GM23248 (cell line): ENCODE measurements at regions not wholly inside any gene's neighbourhood (a gene's known extent, or its start where the extent isn't known, plus 50 kb on each side); places are given as distances from the start of the nearest gene placed in this dataset.
A peak's percentile ranks its signal among the peaks of the same experiment; 100 is the strongest.

Source experiments
- DNase-seq: peaks from one replicate; pipeline ENCODE4 v3.0.0-alpha.2; 2015
- H2AFZ ChIP-seq: fragments of 200-600 bp; sonication (generic); 2 replicates; pipeline ENCODE4 v1.6.1; 2016; ENCODE audit warnings: antibody characterized with exemption
- H3F3A ChIP-seq: fragments of 200-600 bp; sonication (generic); 2 replicates; pipeline ENCODE4 v1.6.1; 2016; ENCODE audit warnings: mild to moderate bottlenecking, antibody characterized with exemption, mixed run types; ENCODE audit not compliant: insufficient read depth
- H3K27ac ChIP-seq: fragments of 200-600 bp; sonication (generic); 2 replicates; pipeline ENCODE4 v1.5.1; 2016; ENCODE audit warnings: mild to moderate bottlenecking
- H3K27me3 ChIP-seq: fragments of 200-600 bp; sonication (generic); replicated peaks from 2 replicates; pipeline ENCODE4 v1.6.1; 2016; ENCODE audit warnings: mild to moderate bottlenecking; ENCODE audit not compliant: insufficient read depth
- H3K36me3 ChIP-seq: fragments of 200-600 bp; sonication (generic); 2 replicates; pipeline ENCODE4 v1.6.1; 2016; ENCODE audit warnings: low read depth, mild to moderate bottlenecking
- H3K4me1 ChIP-seq: fragments of 200-600 bp; sonication (generic); 2 replicates; pipeline ENCODE4 v1.6.1; 2016; ENCODE audit warnings: mild to moderate bottlenecking; ENCODE audit not compliant: insufficient read depth
- H3K4me2 ChIP-seq: fragments of 200-600 bp; sonication (generic); one replicate; pipeline ENCODE4 v1.6.1; 2016; ENCODE audit warnings: mild to moderate bottlenecking; ENCODE audit not compliant: unreplicated experiment
- H3K4me3 ChIP-seq: fragments of 200-600 bp; sonication (generic); 2 replicates; pipeline ENCODE4 v1.5.1; 2016; ENCODE audit warnings: mild to moderate bottlenecking
- H3K79me2 ChIP-seq: fragments of 200-600 bp; sonication (generic); 2 replicates; pipeline ENCODE4 v1.6.1; 2016; ENCODE audit warnings: mild to moderate bottlenecking; ENCODE audit not compliant: insufficient read depth
- H3K9ac ChIP-seq: fragments of 200-600 bp; sonication (generic); 2 replicates; pipeline ENCODE4 v1.6.1; 2016; ENCODE audit warnings: mild to moderate bottlenecking
- H3K9me2 ChIP-seq: fragments of 200-600 bp; sonication (generic); 2 replicates; pipeline ENCODE4 v1.6.1; 2016; ENCODE audit warnings: mixed run types, mild to moderate bottlenecking, moderate library complexity; ENCODE audit not compliant: insufficient read depth
- H3K9me3 ChIP-seq: fragments of 200-600 bp; sonication (generic); one replicate; pipeline ENCODE4 v1.6.1; 2017; ENCODE audit warnings: low read depth
- H4K20me1 ChIP-seq: fragments of 200-600 bp; sonication (generic); 2 replicates; pipeline ENCODE4 v1.6.0; 2016; ENCODE audit not compliant: insufficient read depth
- EZH2 ChIP-seq: fragments of 200-600 bp; sonication (generic); IDR thresholded peaks from 2 replicates; pipeline ENCODE4 v1.6.1; 2018; ENCODE audit warnings: antibody characterized with exemption, mild to moderate bottlenecking; ENCODE audit not compliant: insufficient read depth, poor library complexity, severe bottlenecking
- EZH2phosphoT487 ChIP-seq: fragments of 200-600 bp; sonication (generic); IDR thresholded peaks from 2 replicates; pipeline ENCODE4 v1.6.1; 2018; ENCODE audit warnings: antibody characterized with exemption, moderate library complexity, mild to moderate bottlenecking, low read depth; ENCODE audit not compliant: insufficient read depth
- whole genome bisulfite sequencing, 2 experiments: methylation state at CpG; one replicate each; pipeline ENCODE4 v1.1.6; 2015 to 2017; ENCODE audit warnings: low lambda C conversion rate in 2 of 2, low coverage in 1 of 2; ENCODE audit errors: missing lambda C conversion rate in 2 of 2; 5-methylcytosine and 5-hydroxymethylcytosine counted together
- in situ Hi-C: fragments of 300-500 bp; cut with MboI; formaldehyde crosslinking; loops from 2 replicates; pipeline ENCODE4 v1.15.0; 2020

DNA sequence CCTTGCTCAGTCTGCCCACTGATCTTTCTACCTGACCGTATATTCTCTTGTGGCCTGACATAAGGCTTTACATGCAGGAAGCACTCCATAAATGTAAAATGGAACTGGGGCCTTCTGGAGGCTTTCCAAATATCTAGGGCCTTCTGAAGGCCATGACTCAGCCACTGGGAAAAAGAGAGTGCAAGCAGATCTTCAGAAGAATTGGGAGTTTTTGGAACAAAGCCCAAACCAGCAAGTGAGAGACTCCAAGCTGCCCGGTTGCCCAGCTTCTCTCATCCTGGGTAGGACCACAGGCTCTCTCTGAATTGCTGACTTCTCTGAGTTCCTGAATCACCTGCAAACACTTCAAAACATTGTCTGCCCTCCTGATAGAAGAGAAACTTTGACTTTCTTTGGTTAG lies 107.9 kb upstream of the BMAL1 start:
- Histone ChIP-seq H3K27ac (no peak overlapping the region), H2AFZ (no peak overlapping the region), H3K9me3 (no peaks in the 10 kb centered on the region), H3K4me3 (no peak overlapping the region), H3K4me1 (0 out of 2 replicates have a peak, but pooled peaks cover 6% of the 10 kb centered on the region), H3F3A (no peaks in the 10 kb centered on the region), H3K4me2 (no peak overlapping the region), H3K36me3 (no peaks in the 10 kb centered on the region), H4K20me1 (no peaks in the 10 kb centered on the region), H3K9ac (no peak overlapping the region), H3K27me3 (no peaks in the 10 kb centered on the region), H3K79me2 (no peaks in the 10 kb centered on the region), H3K9me2 (no peaks in the 10 kb centered on the region)
- DNase-seq = peak; percentile 86
- WGBS, 2 experiments = 58 to 61% methylated on average over 2 of the region's 2 CpGs
- in situ Hi-C loops = no loop called here
- TF ChIP-seq EZH2phosphoT487 (no peak), EZH2 (no peak)

DNA sequence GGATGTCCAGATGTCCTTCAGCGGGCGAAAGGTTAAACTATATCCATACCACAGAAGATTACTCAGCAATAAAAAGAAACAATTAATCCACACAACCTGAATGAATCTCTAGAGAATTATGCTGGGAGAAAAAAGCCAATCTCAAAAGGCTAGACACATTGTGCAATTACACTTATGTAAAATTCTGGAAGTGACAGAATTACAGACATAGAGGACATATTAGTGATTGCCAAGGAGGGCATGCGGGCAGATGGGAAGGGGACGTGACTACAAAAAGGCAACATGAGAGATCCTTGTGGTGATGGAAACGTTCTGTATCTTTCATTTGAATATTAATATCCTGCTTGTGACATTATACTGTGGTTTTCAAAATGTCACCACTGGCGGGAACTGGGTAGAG lies 103.5 kb upstream of the BMAL1 start:
- no peaks in the 10 kb centered on the region for H3K9me2 ChIP-seq
- no peak overlapping the region for H3K4me2 ChIP-seq
- no peaks in the 10 kb centered on the region for H3K9me3 ChIP-seq
- H3K27ac ChIP-seq = no peak overlapping the region
- no peaks in the 10 kb centered on the region for H3K27me3 ChIP-seq
- no peak overlapping the region for H3K9ac ChIP-seq
- H3K4me1 ChIP-seq = 0 out of 2 replicates have a peak, but pooled peaks cover 6% of the 10 kb centered on the region
- no peak overlapping the region for H3K4me3 ChIP-seq
- no peaks in the 10 kb centered on the region for H3K36me3 ChIP-seq
- no peaks in the 10 kb centered on the region for H3F3A ChIP-seq
- H2AFZ ChIP-seq = no peak overlapping the region
- 68 to 71% methylated on average over 6 of the region's 6 CpGs for WGBS, 2 experiments
- in situ Hi-C loops = no loop called here
- TF ChIP-seq EZH2phosphoT487 = no peak
- no peak for TF ChIP-seq EZH2
- H3K79me2 ChIP-seq = no peaks in the 10 kb centered on the region
- no peak for DNase-seq
- no peaks in the 10 kb centered on the region for H4K20me1 ChIP-seq

DNA sequence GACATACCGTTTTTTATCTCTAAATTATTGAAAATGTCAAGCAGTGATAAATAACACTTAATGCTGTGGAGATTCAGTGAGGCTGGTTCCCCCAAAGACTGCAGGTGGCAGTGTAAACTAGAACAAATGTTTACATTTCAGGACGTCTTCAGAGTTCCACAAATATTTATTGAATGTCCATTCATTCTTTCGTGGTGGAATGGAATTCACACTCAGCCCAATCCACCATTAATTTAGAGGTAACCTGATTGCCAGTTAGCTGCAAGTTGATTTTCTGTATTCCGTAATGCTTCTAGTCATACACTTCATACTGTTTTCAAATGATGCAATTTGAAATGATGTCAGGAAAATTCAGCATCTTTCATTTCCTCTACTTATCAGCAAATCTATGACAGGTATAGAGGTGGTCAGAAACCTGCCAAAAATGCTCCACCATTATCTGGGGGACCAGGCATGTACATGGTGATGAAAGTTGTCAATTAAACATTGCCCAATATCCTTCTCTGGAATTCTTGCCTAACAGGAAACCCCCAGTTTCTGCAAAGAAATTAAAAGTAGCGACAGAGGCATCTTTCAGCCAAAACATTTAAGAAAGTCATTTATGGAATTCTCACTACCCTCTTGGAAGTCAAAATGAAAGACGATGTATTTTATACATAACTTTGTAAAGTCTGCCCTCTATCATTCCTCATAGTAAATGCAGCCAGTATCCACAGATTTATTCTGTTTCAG lies 94.3 kb upstream of the BMAL1 start:
- Histone ChIP-seq H3K79me2 (no peaks in the 10 kb centered on the region), H3K27ac (peak overlapping the region; percentile 47), H3K36me3 (no peaks in the 10 kb centered on the region), H2AFZ (peak overlapping the region; percentile 39), H3K9ac (peak overlapping the region; percentile 30; the same call in 1 of the 2 replicates), H3K4me3 (peak overlapping the region; percentile 59), H3K4me2 (peak overlapping the region; percentile 76), H3K27me3 (no peaks in the 10 kb centered on the region), H4K20me1 (no peaks in the 10 kb centered on the region), H3K9me3 (no peaks in the 10 kb centered on the region), H3K4me1 (0 out of 2 replicates have a peak, but pooled peaks cover 9% of the 10 kb centered on the region), H3F3A (peaks cover 13% of the 10 kb centered on the region; the same call in 1 of the 2 replicates), H3K9me2 (no peaks in the 10 kb centered on the region)
- DNase-seq = peak; percentile 77
- in situ Hi-C loops = no loop called here
- TF ChIP-seq EZH2 (no peak), EZH2phosphoT487 (no peak)
- WGBS, 2 experiments = 5 to 6% methylated on average over 6 of the region's 6 CpGs

- Histone ChIP-seq H3K9me3 (peaks cover 3% of the 10 kb centered on the region), H3K4me1 (0 out of 2 replicates have a peak, but pooled peaks cover 9% of the 10 kb centered on the region), H4K20me1 (no peaks in the 10 kb centered on the region), H3K4me2 (peak overlapping the region; percentile 76), H3F3A (peaks cover 13% of the 10 kb centered on the region; the same call in 1 of the 2 replicates), H3K27ac (no peak overlapping the region; the same call in 1 of the 2 replicates), H3K79me2 (no peaks in the 10 kb centered on the region), H3K9ac (no peak overlapping the region), H3K9me2 (no peaks in the 10 kb centered on the region), H3K27me3 (no peaks in the 10 kb centered on the region), H3K36me3 (no peaks in the 10 kb centered on the region), H3K4me3 (peak overlapping the region; percentile 59; the same call in 1 of the 2 replicates), H2AFZ (peak overlapping the region; percentile 39; the same call in 1 of the 2 replicates)
- no peak for DNase-seq
- TF ChIP-seq EZH2 = no peak
- TF ChIP-seq EZH2phosphoT487 = no peak
- 91 to 100% methylated on average over 1 of the region's 1 CpG for WGBS, 2 experiments
- in situ Hi-C loops = no loop called here
Measured at GRCh38 chr11:13183826-13184196, 93.8 kb upstream of the BMAL1 start.
